Smooth muscle cell (in vitro differentiated cells): ENCODE measurements at regions not wholly inside any gene's neighbourhood (a gene's known extent, or its start where the extent isn't known, plus 50 kb on each side); places are given as distances from the start of the nearest gene placed in this dataset.

Experiments used
- DNase-seq: peaks from one replicate; lab custom pipeline; 2025; ENCODE audit not compliant: unreplicated experiment; lab: John Stamatoyannopoulos, UW
- H2AFZ ChIP-seq: fragments of 200-600 bp; sonication (generic); 2 replicates; pipeline ENCODE4 v1.6.0; 2016; ENCODE audit warnings: antibody characterized with exemption, low read depth, mild to moderate bottlenecking
- H3F3A ChIP-seq: fragments of 200-600 bp; sonication (generic); 2 replicates; pipeline ENCODE4 v1.6.0; 2017; ENCODE audit warnings: antibody characterized with exemption, low read depth
- H3K27ac ChIP-seq: fragments of 200-600 bp; sonication (generic); 2 replicates; pipeline ENCODE4 v1.5.1; 2016; ENCODE audit warnings: low read depth, mild to moderate bottlenecking
- H3K27me3 ChIP-seq: fragments of 200-600 bp; sonication (generic); 2 replicates; pipeline ENCODE4 v1.6.1; 2016; ENCODE audit warnings: low read depth, mild to moderate bottlenecking
- H3K36me3 ChIP-seq: fragments of 200-600 bp; sonication (generic); 2 replicates; pipeline ENCODE4 v1.5.1; 2016; ENCODE audit warnings: low read depth
- H3K4me1 ChIP-seq: fragments of 200-600 bp; sonication (generic); 2 replicates; pipeline ENCODE4 v1.5.1; 2016; ENCODE audit warnings: low read depth
- H3K4me2 ChIP-seq: fragments of 200-600 bp; sonication (generic); 2 replicates; pipeline ENCODE4 v1.6.0; 2016; ENCODE audit warnings: mild to moderate bottlenecking
- H3K4me3 ChIP-seq: fragments of 200-600 bp; sonication (generic); 2 replicates; pipeline ENCODE4 v1.5.1; 2016; ENCODE audit warnings: mild to moderate bottlenecking
- H3K79me2 ChIP-seq: fragments of 200-600 bp; sonication (generic); 2 replicates; pipeline ENCODE4 v1.6.0; 2016; ENCODE audit warnings: low read depth, mild to moderate bottlenecking
- H3K9ac ChIP-seq: fragments of 200-600 bp; sonication (generic); 2 replicates; pipeline ENCODE4 v1.6.0; 2016; ENCODE audit warnings: low read depth
- H3K9me3 ChIP-seq: fragments of 200-600 bp; sonication (generic); replicated peaks from 2 replicates; pipeline ENCODE4 v1.5.1; 2016; ENCODE audit warnings: low read depth
- H4K20me1 ChIP-seq: fragments of 200-600 bp; sonication (generic); 2 replicates; pipeline ENCODE4 v1.6.0; 2016; ENCODE audit warnings: low read depth
- WGBS: methylation state at CpG from one replicate; pipeline ENCODE4 v1.1.7; 2016; ENCODE audit warnings: low lambda C conversion rate; 5-methylcytosine and 5-hydroxymethylcytosine counted together
- TF ChIP-seq, protein P1 (sequence below): fragments of 200-600 bp; sonication (generic); IDR thresholded peaks from 2 replicates; pipeline ENCODE4 v1.5.1; 2017; ENCODE audit warnings: borderline replicate concordance, mild to moderate bottlenecking, antibody characterized with exemption; ENCODE audit not compliant: insufficient read depth, poor library complexity, severe bottlenecking

GRCh38 chr2:120607996-120608395 lies 127.7 kb upstream of the GLI2 start:
- H3K9me3 ChIP-seq = no peaks in the 10 kb centered on the region
- no peaks in the 10 kb centered on the region for H3K79me2 ChIP-seq
- WGBS = 79% methylated on average over 4 of the region's 4 CpGs
- peaks cover 9% of the 10 kb centered on the region for H3K27me3 ChIP-seq
- no peaks in the 10 kb centered on the region for H3K4me1 ChIP-seq
- no peak overlapping the region for H3K4me3 ChIP-seq
- no peak overlapping the region for H3K27ac ChIP-seq
- H3K9ac ChIP-seq = no peak overlapping the region
- H2AFZ ChIP-seq = no peak overlapping the region
- no peak for DNase-seq
- H3K4me2 ChIP-seq = no peak overlapping the region
- H3K36me3 ChIP-seq = no peaks in the 10 kb centered on the region
- TF ChIP-seq, protein P1, sequence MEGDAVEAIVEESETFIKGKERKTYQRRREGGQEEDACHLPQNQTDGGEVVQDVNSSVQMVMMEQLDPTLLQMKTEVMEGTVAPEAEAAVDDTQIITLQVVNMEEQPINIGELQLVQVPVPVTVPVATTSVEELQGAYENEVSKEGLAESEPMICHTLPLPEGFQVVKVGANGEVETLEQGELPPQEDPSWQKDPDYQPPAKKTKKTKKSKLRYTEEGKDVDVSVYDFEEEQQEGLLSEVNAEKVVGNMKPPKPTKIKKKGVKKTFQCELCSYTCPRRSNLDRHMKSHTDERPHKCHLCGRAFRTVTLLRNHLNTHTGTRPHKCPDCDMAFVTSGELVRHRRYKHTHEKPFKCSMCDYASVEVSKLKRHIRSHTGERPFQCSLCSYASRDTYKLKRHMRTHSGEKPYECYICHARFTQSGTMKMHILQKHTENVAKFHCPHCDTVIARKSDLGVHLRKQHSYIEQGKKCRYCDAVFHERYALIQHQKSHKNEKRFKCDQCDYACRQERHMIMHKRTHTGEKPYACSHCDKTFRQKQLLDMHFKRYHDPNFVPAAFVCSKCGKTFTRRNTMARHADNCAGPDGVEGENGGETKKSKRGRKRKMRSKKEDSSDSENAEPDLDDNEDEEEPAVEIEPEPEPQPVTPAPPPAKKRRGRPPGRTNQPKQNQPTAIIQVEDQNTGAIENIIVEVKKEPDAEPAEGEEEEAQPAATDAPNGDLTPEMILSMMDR = no peak
- no peaks in the 10 kb centered on the region for H3F3A ChIP-seq
- H4K20me1 ChIP-seq = no peaks in the 10 kb centered on the region

GRCh38 chr2:120609826-120610395 lies 125.8 kb upstream of the GLI2 start:
- peaks cover 9% of the 10 kb centered on the region for H3K27me3 ChIP-seq
- H3K4me1 ChIP-seq = no peaks in the 10 kb centered on the region
- WGBS = 85% methylated on average over 13 of the region's 13 CpGs

GRCh38 chr2:120611016-120611415 lies 124.7 kb upstream of the GLI2 start:
- TF ChIP-seq, protein P1 = no peak
- no peaks in the 10 kb centered on the region for H3K79me2 ChIP-seq
- WGBS = 89% methylated on average over 6 of the region's 6 CpGs
- no peaks in the 10 kb centered on the region for H3K4me1 ChIP-seq
- no peak overlapping the region for H3K4me3 ChIP-seq
- H3K4me2 ChIP-seq = no peak overlapping the region
- no peak overlapping the region for H2AFZ ChIP-seq
- H3K9me3 ChIP-seq = no peaks in the 10 kb centered on the region
- H3K36me3 ChIP-seq = no peaks in the 10 kb centered on the region
- no peak for DNase-seq
- peaks cover 5% of the 10 kb centered on the region for H3K27me3 ChIP-seq
- H3K27ac ChIP-seq = no peak overlapping the region
- H3K9ac ChIP-seq = no peak overlapping the region
- no peaks in the 10 kb centered on the region for H4K20me1 ChIP-seq
- H3F3A ChIP-seq = no peaks in the 10 kb centered on the region

More at GRCh38 chr2:120609826-120610395, 125.8 kb upstream of the GLI2 start:
- Histone ChIP-seq H2AFZ (no peak overlapping the region), H3K9me3 (no peaks in the 10 kb centered on the region), H3K36me3 (no peaks in the 10 kb centered on the region), H3K4me2 (no peak overlapping the region), H3K9ac (no peak overlapping the region), H3K4me3 (no peak overlapping the region), H3K79me2 (no peaks in the 10 kb centered on the region), H3K27ac (no peak overlapping the region), H3F3A (no peaks in the 10 kb centered on the region), H4K20me1 (no peaks in the 10 kb centered on the region)
- TF ChIP-seq, protein P1 = no peak
- no peak for DNase-seq

GRCh38 chr2:120611961-120612360 lies 123.7 kb upstream of the GLI2 start:
- Histone ChIP-seq H3F3A (no peaks in the 10 kb centered on the region), H3K9ac (no peak overlapping the region), H3K36me3 (no peaks in the 10 kb centered on the region), H3K79me2 (no peaks in the 10 kb centered on the region), H3K27ac (no peak overlapping the region), H3K27me3 (peaks cover 5% of the 10 kb centered on the region), H3K9me3 (no peaks in the 10 kb centered on the region), H2AFZ (no peak overlapping the region), H4K20me1 (no peaks in the 10 kb centered on the region), H3K4me1 (no peaks in the 10 kb centered on the region), H3K4me2 (no peak overlapping the region), H3K4me3 (no peak overlapping the region)
- WGBS = 91% methylated on average over 13 of the region's 13 CpGs
- TF ChIP-seq, protein P1 = no peak
- DNase-seq = no peak
